Endothelial cell of umbilical vein (primary cell): ENCODE measurements at regions not wholly inside any gene's neighbourhood (a gene's known extent, or its start where the extent isn't known, plus 50 kb on each side); places are given as distances from the start of the nearest gene placed in this dataset.

Experiments
- EZH2 ChIP-seq: IDR thresholded peaks from 2 replicates; pipeline ENCODE4 v1.6.1; 2012; ENCODE audit warnings: borderline replicate concordance, low read depth, mild to moderate bottlenecking, moderate library complexity, low read length, inconsistent platforms; ENCODE audit not compliant: severe bottlenecking
- MYC ChIP-seq: IDR thresholded peaks from one replicate; pipeline ENCODE4 v1.6.1; 2011; ENCODE audit warnings: mild to moderate bottlenecking, low read depth, low read length
- POLR2A ChIP-seq: IDR thresholded peaks from 2 replicates; pipeline ENCODE4 v1.6.1; 2012; ENCODE audit warnings: low read depth, mild to moderate bottlenecking, control low read depth, low read length
- POLR2AphosphoS5 ChIP-seq: IDR thresholded peaks from 2 replicates; pipeline ENCODE4 v1.6.1; 2012; ENCODE audit warnings: low read depth, mild to moderate bottlenecking, control low read depth, low read length, moderate library complexity; ENCODE audit not compliant: insufficient read depth
- TF ChIP-seq, protein P1 (sequence below), 2 donors: IDR thresholded peaks; 1 replicate in 1 of 2; 2 replicates in 1 of 2; pipeline ENCODE4 v1.5.1; 2011; ENCODE audit warnings: low read length in 2 of 2, mild to moderate bottlenecking in 2 of 2, moderate library complexity in 2 of 2, control low read depth in 1 of 2, inconsistent platforms in 1 of 2, low read depth in 1 of 2; ENCODE audit not compliant: insufficient read depth in 1 of 2; ENCODE audit errors: extremely low read depth in 1 of 2

GRCh38 chr16:72457243-72457940 is 285.4 kb upstream of the PMFBP1 start:
- TF ChIP-seq POLR2A (no peak), MYC (no peak), EZH2 (no peak), POLR2AphosphoS5 (no peak)
- TF ChIP-seq, protein P1, sequence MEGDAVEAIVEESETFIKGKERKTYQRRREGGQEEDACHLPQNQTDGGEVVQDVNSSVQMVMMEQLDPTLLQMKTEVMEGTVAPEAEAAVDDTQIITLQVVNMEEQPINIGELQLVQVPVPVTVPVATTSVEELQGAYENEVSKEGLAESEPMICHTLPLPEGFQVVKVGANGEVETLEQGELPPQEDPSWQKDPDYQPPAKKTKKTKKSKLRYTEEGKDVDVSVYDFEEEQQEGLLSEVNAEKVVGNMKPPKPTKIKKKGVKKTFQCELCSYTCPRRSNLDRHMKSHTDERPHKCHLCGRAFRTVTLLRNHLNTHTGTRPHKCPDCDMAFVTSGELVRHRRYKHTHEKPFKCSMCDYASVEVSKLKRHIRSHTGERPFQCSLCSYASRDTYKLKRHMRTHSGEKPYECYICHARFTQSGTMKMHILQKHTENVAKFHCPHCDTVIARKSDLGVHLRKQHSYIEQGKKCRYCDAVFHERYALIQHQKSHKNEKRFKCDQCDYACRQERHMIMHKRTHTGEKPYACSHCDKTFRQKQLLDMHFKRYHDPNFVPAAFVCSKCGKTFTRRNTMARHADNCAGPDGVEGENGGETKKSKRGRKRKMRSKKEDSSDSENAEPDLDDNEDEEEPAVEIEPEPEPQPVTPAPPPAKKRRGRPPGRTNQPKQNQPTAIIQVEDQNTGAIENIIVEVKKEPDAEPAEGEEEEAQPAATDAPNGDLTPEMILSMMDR (IDR thresholded peaks at IDR 0.05; ENCODE audit: extremely low read depth in 1 of 2, insufficient read depth in 1 of 2, low read depth in 1 of 2, low read length in 2 of 2), result no peak
